ENCODE measurements at regions not wholly inside any gene's neighbourhood (a gene's known extent, or its start where the extent isn't known, plus 50 kb on each side); places are given as distances from the start of the nearest gene placed in this dataset.

- DNase-seq (ENCODE audit: low read depth), result no peak
Measured at GRCh38 chr3:63228087-63228486, 50.0 kb upstream of the SYNPR start.

Measured in HS-27A (cell line).